CD4-positive, alpha-beta T cell treated with Interleukin-4 for 4 hours (primary cell): ENCODE measurements at regions not wholly inside any gene's neighbourhood (a gene's known extent, or its start where the extent isn't known, plus 50 kb on each side); places are given as distances from the start of the nearest gene placed in this dataset.
"Not testable (repeated sequence)": the region's sequence is repeated elsewhere in the genome, so short reads cannot be mapped to it uniquely, and the experiment has no call there.

Experiments used
- DNase-seq: peaks from one replicate; pipeline ENCODE4 v3.0.0-alpha.2; 2020

DNA sequence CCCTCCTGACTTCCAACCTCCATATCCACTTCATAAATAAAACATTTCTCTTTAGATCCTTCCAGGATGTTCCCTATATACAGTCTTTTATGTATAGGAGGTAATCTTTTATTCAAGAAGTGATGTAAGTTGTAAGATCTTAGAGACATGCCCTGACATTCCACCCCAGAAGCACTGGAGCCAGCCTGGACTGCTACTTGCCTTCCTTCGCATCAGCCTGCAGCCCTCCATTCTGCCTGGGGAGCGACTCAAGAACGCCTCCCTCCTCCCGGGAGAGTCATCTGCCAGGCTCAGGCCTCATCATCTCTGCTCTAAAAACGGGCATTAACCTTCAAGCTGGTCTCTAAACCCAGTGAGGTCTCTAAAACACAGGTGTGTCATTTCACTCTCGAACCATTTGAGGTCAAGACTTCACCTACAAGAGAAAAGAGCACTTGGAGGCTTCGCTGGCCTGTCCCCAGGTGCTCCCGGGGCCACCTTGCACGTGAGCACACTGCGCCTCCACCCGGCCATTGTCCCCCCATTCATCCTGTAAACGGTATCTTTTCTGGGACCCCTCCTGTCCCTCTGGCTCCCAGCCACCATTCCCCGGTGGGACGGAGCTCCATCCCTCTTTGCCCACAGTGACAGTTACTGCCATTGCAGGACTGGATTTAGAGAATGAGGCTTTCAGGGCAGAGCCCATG lies 107.5 kb upstream of the PDE10A start:
- no peak for DNase-seq

DNA sequence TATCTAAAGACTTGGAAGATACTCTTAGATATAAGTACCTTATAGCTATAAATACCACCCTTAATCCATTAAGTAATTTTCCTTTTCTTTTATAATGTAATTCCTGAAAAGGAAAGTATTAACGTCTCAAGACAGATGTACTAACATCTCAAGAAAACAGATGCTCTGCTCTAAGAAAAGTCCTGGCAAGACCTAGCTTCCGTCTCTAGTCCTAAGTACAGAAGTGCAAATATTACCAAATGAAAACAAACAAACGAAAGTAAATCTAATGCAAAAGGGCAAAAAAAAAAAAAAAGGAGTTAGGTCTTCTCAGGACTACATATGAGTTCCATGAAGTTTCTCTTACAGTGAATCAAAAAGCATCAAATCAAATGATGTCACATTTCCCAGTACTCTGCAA lies 106.8 kb upstream of the PDE10A start:
- no peak for DNase-seq

DNA sequence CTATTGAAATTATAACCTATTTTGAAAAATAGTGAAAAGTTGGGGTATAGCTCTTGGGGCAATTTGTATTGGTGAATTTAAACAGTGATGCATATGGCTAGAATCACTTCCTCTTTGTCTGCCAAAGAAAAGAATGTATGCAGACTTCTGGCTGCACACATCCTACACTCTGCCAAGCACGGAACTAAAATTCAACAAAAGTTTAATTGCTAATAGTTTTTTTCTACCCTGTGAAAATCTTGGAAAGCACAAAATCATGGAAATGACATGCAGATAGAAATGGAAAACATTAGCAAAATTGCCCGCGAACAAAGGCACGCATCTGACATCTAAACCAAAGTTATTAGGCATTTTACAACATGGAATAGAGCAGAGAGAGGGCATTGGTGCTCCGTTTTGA lies 106.4 kb upstream of the PDE10A start:
- no peak for DNase-seq

DNA sequence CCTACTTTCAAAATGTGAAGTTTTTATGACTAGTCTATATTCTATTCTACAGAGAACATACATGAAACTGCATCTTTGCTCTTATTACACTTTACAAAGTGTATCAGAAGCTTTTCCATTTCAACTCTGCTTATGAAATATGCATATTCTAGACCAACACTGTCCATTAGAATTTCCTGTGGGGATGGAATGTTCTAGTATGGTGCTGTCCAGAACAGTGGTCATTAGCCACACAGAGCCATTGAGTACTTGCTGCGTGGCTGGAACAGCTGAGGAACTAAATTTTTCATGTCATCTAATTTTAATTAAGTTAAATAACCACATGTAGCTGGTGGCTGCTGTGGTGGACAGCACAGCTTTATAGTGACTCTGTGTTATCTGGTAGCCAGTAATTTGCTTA lies 105.9 kb upstream of the PDE10A start:
- DNase-seq, result no peak

DNA sequence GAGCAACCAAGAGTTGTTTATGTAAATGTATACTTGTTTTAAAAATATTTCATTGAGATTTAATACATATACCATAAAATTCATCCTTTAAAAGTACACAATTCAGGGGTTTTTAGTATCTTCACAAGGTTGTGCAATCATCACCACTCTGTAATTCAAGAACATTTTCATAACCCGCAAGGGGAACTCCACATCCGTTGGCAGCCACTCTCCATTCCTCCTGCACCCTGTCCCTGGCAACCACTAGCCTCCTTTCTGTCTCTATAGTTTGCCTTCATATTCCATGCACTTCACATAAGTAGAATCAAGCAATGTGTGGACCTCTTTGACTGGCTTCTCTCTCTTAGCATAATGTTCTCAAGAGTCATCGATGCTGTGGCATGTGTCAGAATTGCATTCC lies 104.2 kb upstream of the PDE10A start:
- DNase-seq, result no peak

DNA sequence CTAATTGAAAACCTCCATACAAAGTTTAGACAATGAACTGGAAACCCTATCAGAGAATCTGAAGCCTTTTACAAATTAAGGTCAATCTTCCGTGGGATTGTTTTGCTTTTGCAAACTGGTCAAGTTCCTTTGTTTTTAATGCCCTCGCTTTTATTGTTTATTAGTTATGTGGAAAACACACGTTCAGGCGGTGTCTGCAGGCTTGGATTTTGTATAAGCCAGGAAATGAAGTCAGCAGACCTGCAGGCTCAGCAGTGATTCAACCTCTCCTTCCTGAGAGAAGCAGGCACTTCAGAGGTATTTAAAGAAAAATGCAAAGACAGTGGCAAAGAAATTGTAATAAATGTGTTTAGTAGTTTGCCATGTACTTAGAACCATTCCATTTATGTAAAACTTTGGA lies 103.4 kb upstream of the PDE10A start:
- DNase-seq, result no peak

DNA sequence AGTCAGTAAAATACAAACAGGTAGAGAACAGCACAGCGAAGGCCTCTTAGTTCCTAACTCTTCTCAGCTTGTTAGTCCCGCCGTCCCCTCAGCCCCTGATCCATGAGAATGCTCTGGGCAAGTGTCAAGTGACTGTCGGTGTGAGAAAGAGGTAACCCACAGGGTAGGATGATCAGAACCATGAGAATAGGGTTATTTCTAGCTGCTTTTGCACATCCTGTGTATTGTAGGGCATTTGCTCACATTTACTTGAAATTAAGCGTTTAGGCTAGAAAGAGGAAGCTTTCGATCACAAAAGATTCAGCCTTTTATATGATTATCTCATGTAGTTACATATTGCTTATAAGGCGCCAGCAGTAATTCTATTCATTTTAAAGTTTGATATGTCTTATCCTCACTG lies 103.0 kb upstream of the PDE10A start:
- no peak for DNase-seq

DNA sequence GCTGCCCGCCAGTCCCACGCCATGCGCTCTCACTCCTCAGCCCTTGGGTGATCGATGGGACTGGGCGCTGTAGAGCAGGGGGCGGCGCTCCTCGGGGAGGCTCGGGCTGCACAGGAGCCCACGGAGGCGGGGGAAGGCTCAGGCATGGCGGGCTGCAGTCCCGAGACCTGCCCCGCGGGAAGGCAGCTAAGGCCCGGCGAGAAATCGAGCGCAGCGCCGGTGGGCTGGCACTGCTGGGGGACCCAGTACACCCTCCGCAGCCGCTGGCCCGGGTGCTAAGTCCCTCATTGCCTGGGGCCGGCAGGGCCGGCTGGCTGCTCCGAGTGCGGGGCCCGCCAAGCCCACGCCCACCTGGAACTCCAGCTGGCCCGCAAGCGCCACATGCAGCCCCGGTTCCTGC lies 102.2 kb upstream of the PDE10A start:
- DNase-seq, result not testable (repeated sequence)

DNA sequence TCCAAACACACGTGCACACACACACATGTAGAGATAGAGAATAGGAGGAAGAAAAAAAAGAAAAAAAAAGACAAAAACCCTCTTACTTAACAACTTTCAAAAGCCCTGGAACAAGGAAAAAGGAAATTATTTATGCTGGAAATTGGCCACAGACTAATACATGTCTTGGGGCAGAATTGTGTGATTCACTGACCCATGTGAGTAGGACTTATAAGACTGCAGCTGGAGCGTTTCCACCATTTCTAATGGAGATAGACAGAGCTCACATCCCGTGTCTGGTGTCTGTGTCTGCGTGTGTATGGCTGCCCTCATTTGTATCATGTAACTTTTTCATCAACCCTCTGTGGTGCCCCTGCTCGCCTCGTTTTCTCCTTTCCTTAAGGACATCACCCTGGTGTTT lies 99.8 kb upstream of the PDE10A start:
- no peak for DNase-seq

DNA sequence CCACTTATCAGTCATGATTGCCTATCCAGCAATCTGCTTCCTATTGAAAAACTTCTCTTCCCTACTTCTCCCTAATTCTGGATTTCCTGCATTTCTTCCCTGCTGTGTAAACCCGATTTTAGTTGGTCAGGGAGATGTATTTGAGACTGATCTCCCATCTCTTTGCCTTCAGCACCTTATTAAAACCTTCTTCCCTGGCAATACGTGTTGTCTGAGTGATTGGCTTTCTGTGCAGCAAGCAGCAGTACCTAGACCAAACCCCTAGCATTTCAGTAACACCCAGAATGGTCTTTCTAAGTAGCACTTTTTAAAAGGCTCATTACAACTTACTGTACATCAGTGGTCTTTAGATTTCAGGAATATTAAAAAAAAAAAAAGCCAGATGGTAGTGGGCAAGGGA lies 99.1 kb upstream of the PDE10A start:
- DNase-seq, result no peak

DNA sequence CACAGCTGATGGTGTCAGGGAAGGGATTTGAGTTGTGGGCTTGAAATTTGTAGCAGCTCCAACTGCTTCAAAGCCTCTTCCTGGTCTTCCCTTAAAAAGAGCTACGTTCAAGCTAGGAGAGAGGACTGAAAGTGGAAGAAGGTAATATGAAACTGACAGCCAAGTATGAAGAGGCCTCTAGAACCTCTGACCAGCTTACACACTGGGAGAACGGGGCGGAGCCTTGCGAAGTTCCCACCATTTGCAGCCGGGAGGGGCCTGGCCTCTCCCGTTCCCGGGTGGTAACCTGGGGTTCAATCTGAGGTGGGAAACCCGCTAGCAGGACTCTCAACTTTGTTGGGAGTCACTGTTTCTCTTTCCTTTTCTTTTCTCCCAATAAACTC lies 97.8 kb upstream of the PDE10A start:
- no peak for DNase-seq

DNA sequence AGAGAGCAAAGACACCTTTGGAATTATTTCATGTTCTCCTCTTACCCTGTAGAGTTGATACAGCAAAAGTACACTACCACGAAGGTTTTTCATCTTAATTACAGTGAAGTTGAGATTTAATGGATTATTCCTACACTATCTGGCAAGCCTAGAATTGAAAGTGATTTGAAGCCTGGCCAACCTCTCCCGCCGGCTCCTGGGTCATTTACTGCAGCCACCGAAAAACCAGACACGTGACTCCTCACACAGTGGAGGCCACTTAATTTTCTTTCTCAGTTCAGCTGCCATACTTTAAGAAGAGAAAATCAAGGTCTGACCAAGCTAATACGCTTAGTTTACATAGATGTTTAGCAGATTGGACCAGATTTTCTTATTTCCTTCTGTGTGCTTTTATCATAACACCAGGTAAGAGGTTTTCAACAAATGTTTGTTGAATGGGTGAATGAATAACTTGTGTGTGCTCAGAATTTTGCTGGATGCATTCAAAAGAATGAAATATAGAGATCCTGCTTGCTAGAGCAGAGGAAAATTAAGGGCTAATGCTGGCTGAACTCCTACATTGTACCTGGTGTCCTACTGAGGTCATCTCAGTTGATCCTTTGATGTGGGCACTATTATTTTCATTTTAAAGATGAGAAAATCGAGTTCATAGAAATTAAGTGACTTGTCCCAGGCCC lies 97.2 kb upstream of the PDE10A start:
- no peak for DNase-seq

DNA sequence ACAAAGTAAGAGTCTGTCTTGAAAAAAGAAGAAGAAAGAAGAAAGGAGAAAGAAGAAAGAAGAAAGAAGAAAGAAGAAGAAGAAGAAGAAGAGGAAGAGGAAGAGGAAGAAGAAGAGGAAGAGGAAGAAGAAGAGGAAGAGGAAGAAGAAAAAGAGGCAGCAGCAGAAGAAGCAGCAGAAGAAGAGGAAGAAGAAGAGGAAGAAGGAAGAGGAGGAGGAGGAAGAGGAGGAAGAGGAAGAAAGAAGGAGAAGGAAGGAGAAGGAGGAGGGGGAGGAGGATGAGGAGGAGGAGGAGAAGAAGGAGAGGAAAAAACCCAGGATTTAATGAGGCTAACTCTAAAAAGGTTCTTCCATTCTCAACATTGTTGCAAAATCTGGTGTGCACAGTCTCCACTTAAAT lies 95.4 kb upstream of the PDE10A start:
- DNase-seq, result no peak

DNA sequence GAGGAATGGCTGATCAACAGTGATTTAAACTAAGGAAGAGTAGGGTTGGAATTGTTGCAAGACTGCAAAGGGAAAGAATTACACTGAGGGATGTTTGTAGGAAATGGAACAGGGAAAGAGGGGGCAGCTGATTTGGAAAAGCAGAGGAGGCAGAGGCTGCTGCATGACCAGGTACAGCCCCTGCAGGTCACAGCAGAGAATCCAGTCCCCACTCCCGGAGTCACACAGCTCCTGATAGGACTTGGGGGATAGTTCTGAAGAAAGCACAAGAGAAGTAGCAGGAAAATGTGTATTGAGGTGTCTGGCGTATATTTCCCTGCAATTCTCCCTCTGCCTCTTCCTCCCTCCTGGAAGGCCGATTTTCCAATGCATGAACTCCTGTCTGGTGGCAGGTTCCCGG lies 92.5 kb upstream of the PDE10A start:
- no peak for DNase-seq

DNA sequence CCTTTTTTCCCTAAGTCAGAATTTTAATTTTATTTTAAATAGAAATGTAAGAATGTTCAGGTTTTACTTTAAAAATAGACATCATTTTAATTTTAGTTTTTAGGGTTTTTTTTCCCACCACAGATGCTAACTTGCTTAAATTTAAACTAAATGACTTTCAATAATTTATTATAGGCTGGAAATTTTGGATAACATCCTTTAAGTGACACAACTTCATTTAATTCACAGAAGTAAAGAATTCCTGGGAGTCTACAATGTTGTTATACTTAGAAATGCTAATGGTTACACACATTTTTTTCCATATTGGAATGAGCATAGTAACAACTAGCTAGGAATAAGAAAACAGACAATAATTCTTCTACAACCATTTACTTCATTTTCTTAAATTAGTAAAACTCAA lies 90.5 kb upstream of the PDE10A start:
- DNase-seq, result no peak

DNA sequence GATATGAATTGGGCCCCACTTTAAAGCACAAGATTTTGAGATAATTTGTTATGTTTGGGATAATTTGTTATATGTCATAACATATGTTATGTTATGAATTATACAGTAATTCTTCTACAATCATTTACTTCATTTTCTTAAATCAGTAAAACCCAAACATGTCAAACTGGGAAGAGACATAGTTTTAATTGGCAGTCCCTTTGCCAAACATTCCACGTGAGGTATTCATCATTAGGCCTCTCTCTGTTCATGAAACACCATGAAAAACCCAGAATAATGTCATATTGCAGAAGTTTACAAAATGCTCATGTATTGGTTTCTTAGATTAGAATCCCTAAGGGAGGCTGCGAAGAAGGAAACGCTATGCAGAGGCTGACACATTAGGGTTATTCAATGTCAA lies 89.4 kb upstream of the PDE10A start:
- no peak for DNase-seq

DNA sequence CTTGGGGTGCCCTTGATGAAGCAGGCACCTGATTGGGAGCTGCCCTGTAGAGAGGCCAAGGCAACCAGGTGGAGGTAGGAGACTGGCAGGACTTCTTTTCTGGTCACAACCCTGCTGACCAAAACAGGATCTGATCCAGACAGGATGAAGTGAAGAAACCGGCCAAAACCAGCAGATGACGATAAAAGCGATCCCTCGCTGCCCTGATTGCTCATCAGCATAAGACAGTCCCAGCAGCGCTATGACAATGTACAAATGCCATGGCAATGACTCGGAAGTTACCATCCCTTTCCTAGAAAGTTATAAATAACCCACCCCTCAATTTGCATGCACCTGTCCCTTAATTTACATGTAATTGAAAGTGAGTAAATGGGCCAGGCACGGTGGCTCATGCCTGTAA lies 88.4 kb upstream of the PDE10A start:
- no peak for DNase-seq

DNA sequence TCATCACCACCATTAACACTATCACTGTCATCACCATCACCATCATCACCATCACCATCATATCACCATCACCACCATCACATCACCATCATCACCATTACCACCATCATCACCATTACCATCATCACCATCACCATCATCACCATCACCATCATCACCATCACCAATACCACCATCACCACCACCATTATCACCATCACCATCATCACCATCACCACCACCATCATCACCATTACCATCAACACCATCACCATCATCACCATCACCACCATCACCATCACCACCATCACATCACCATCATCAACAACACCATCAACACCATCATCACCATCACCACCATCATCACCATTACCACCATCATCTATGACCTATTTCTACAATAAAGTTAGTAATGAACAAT lies 86.1 kb upstream of the PDE10A start:
- no peak for DNase-seq

DNA sequence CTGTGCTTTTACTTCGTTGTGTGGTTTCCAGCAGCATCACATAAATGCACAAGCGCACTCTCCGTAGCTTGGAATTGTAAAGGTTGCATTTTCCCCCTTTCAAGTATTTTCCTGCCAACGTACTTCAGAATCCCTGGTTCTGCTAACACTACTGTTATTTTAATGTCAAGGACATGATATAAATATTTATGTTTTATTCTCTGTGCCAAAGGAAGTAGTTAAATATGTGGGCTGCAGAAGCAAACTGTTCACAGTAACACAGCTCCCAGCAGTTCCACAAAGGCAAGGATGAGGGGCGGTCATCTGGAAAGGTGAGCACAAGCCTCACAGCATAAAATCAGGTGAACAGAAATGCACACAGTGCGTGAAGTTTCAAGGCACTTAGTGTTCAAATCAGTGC lies 85.3 kb upstream of the PDE10A start:
- DNase-seq, result no peak

DNA sequence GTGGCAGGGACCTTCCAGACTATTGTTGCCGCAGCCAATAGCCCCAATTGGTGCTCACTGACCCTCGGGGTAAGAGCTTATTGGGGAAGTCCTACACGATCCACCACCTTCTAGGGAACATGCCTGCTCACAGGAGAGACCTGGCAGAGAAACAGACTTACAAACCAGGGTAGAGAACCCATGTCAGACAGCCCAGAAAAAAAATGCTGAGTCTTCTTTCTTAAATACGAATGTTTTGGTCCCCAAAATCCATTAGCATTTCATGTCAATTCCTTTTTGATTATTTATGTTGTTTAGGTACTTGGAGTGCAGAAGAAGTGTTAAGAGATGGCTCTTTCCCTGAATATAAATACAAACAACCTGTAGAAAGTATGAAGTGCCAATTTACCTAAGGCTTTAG lies 84.9 kb upstream of the PDE10A start:
- DNase-seq, result no peak

DNA sequence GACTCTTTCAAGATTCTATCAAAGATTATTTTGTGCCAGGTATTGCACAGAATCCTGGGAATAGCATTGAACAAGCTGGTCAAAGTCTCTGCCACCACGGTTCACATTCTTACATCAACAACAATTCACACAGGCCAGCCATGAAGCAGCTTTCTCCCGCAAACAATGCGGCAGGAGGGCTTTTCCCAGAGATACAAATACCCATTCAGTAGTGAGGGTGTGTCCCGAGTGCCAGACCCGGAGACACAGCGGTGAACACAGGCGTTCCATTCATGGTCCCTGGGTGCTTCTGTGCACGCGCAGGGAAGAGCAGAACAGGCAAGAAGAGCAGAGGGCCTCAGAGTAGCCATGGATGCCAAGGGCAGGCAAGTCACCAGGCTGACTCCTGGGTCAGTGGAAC lies 83.3 kb upstream of the PDE10A start:
- no peak for DNase-seq

DNA sequence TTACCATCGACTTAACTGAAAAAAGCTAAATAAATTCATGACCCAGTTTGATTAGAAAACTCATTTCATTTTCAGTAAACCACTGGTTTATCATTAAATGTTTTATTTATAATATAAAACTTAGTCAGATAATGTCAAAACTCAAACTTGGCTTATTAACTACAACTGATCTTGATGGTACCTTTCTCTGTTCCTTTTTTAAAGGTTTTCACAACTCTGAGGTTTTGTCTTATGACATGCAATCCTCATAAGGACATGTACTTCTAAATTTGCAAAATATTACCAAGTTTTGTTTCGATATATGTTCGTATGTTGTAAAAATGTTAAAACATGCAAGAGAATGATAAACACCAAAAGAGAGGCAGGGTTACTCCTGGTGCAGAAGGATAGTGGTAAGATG lies 82.5 kb upstream of the PDE10A start:
- no peak for DNase-seq

DNA sequence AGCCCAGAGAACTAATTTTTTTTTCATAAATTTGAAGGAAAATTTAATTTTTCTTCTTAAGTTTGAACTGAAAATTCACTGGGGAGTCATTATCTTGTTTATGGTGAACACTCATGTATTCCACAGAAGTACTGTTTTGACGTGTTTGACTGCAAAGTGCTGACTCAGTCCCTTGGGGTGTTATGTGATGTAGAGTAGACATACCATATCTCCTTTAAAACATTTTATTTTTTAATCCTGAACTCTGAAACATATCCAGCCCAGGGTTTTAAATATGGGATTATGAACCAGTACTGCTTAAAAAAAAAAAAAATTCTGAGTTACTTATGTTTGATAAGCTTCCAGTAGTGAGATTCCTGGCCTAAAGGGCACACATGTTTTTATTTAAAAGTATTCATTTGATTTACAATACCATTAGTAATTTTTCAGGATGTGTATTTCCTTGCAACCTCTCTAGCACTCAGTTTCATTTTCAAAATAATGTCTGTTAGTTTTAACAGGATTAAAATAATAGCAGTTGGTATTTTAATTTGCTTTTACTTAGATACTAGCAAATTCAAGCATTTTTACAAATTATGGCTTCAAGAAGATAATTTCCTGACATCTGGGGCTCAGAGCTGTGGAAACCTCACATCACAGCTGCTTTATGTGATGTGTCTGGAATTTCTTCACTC lies 81.7 kb upstream of the PDE10A start:
- DNase-seq, result no peak

DNA sequence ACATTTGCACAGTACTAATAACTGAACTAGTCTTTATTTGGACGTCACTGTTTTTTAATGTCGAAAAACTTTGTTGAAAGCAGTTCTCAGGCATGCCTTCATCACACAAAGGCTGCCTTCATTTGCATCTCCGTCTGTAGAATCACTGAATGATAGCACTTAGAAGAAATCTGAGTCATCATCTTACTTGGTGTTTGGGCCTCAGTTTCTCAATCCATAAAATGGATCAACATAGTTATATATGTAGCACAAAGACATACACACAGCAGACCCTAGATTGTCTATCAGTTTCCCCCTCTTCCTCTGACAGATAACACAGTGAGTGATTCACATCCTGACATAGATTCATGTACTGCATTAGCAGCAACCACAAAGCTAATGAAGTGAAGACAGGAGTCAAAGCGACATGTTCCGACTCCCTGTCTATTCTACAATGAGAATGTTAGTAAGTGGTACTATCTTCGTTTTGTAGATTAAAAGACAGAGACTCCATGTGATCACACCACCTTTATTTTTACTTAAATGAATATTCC lies 80.4 kb upstream of the PDE10A start:
- DNase-seq, result no peak
